GM18517 (cell line): ENCODE measurements at regions not wholly inside any gene's neighbourhood (a gene's known extent, or its start where the extent isn't known, plus 50 kb on each side); places are given as distances from the start of the nearest gene placed in this dataset.
"Not testable (repeated sequence)": the region's sequence is repeated elsewhere in the genome, so short reads cannot be mapped to it uniquely, and the experiment has no call there.

Source experiments
- ATAC-seq: cut with Tn5 transposase; IDR thresholded peaks from one replicate; pipeline ENCODE4 v1.9.1; 2021; ENCODE audit warnings: mild to moderate bottlenecking, moderate library complexity; ENCODE audit not compliant: unreplicated experiment

DNA sequence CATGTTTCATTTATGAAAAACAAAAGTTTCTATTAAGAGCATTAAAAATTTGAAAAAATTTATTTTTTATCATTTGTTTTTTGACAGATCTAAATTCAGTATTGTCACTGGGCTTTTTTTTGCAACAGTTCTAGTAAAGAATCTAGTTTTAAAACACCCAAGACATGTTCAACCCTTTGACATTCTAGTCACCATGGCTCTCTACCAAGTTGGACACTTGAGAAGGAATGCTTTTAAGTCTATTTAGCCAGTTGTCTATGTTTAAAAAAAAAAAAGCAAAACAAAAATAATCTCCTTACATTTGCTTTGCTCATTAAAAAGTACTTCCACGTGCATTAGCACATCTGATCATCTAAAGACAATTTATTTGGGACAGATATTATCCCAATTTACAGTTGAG is 417.5 kb downstream of the RSL24D1 start:
- no peak for ATAC-seq

DNA sequence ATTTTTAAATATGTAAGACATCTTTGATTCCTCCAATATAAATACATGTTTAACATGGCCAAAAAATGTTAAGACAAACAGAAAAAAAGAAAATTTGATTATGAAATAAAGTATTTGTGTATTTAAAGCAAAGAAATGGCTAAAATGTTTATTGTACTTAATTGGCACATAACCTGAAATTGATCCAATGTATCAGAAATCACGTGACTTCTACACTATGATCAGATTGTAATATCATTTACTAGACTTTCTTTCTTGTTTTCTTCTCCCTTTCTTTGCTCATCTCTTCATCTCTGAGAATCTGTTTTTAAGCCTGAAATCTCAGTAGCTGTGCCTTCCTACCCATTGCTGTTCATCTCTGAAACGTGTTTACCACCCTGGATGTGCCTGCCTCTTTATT is 420.3 kb downstream of the RSL24D1 start:
- no peak for ATAC-seq

DNA sequence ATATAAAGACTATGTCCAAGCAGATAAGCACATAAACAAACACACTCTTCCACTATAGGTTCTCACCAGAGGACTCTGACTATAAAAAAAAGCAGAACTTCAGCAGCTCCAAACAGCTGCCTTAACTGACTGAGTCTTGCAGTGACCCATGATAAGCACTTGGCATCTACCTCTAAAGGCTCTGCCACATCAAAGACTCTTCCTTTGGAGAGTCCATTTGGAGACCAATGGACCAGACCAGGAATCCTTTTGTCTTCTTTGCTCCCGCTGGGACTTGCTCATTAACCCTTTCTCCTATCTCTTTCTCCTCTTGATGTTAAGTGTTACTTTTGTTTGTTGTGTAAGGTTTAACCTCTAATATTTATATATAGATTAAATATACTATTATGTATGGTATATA is 424.1 kb downstream of the RSL24D1 start:
- ATAC-seq, result no peak

GRCh38 chr15:54749461-54749860 is 447.3 kb downstream of the RSL24D1 start:
- ATAC-seq, result not testable (repeated sequence)

- ATAC-seq, result no peak
Measured at GRCh38 chr15:54722342-54722986, 474.3 kb downstream of the RSL24D1 start.

DNA sequence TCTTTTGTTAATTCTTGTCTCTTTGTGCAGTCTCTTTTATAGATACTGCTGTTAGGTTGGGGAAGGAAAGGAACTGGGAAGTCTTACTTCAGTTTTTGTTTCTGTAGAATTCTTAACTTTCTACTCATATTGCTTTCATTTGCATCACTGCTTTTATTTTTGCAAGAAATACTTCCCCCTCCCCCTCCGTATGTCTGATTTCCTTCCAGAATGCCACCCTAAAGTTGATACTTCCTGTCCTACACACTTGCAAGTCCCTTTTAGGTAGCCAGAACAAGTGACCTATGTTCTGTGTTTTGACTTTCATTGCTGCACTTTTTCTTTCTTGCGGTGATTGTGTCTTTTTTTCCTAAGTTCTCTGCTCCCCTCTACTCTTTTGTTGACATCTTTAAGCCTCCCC is 477.4 kb downstream of the RSL24D1 start:
- ATAC-seq, result no peak

DNA sequence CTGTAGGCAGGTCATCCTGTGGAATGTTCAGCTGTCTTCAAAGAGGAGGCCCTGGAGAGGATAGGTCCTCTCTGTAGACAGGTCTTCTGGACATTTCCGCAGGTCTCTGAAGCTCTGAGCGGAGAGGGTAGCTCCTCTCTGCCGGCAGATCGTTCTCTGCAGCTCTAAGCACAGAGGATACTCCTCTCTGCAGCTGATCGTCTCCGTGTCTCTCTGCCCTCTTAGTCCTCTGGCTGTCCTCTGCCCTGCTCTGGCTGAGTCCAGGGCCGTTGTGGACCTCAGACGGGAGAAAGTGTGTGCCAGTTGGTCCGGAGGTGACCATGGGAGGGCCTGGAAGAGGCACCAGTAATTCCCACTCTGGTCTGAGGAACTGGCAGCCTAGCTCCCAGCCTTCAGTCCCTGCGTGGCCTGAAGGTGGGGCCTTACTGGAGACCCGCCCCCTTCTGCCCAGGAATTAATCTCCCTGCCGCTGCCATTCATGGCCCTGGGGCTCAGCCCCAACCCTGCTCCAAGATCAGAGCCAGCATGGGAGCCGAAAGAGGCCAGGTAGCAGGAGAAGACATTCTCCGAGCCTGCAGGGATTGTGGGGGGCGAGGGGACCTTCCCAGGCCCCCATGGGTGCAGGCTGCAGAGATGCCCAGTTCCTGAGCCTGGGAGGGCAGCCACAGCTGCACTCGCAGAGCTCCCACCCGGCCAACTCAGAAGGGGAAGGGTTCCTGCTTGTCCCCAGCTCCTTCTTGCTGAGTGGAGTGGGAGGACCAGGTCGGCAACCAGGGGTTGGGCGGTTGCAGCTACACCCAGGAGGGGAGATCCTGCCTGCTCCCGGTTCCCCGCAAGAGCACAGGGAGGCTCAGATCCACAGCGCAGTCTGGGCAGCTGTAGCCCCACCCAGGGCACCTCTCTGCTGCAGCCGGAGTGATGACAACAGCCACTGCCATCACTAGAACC is 488.7 kb downstream of the RSL24D1 start:
- no peak for ATAC-seq

- ATAC-seq, result no peak
Measured at GRCh38 chr15:54687628-54688027, 509.1 kb downstream of the RSL24D1 start.
